ENCODE measurements at regions not wholly inside any gene's neighbourhood (a gene's known extent, or its start where the extent isn't known, plus 50 kb on each side); places are given as distances from the start of the nearest gene placed in this dataset.
A peak's percentile ranks its signal among the peaks of the same experiment; 100 is the strongest.

DNA sequence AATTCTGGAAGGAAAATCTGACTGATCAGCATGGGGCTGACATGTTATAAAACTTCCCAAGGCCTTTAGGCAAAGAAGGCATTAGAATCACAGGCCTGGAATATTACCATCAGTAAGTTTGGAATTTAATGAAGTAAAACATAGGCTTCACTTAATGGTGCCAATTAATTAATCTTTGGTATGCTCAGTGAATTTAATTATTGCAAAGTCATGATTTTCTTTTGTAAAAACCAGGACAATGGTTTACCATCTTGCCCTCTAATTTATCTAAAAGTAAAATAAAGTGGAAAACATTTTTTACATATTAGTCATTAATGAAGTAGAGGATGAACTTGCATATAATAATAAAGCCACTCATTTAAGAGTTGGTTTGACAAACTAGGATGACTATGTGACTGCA lies 220.3 kb downstream of the SEC23IP start:
- peak; percentile 67 for TF ChIP-seq MAFK (IDR thresholded peaks at IDR 0.05; ENCODE audit: partially characterized antibody)
- TF ChIP-seq CHD2 (IDR thresholded peaks at IDR 0.05; ENCODE audit: low read length, partially characterized antibody) = no peak
- no peak for TF ChIP-seq PHF8 (IDR thresholded peaks at IDR 0.05; ENCODE audit: borderline replicate concordance, low read depth)
- TF ChIP-seq, protein P1, sequence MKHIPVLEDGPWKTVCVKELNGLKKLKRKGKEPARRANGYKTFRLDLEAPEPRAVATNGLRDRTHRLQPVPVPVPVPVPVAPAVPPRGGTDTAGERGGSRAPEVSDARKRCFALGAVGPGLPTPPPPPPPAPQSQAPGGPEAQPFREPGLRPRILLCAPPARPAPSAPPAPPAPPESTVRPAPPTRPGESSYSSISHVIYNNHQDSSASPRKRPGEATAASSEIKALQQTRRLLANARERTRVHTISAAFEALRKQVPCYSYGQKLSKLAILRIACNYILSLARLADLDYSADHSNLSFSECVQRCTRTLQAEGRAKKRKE (CRISPR knock-in tag; IDR thresholded peaks at IDR 0.05; ENCODE audit: low read depth) = no peak
- no peak for FAIRE-seq
- DNase-seq (ENCODE audit: low read depth in 1 of 2, low spot score in 1 of 2) = no peak
- Histone ChIP-seq H3K4me3 (no peak overlapping the region), H3K4me1 (no peaks in the 10 kb centered on the region), H3K4me2 (no peak overlapping the region), H3K27ac (no peak overlapping the region), H3K9me3 (no peaks in the 10 kb centered on the region)
- ChIA-PET POLR2A (no interaction called here), CTCF (no interaction called here)
- ATAC-seq = no peak

DNA sequence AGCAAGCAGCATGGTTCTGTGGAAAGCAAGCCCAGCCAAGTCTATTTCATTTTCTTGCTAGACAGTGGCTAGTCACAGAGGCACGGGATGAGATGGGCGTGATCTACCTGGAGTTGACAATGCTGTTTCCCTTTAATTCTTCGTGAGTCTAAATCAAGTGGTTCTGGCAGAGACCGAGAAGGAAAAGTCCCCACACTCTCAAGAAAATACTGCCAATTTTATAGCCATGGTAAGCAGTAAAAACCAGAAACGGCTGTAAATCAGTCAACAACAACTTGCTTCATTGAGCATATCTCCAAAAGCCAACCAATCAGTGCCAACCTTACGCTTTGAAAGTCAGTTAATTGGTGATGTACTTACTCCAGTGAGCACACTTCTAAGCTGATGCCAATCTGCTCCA lies 223.4 kb downstream of the SEC23IP start:
- no peak for ATAC-seq
- ChIA-PET CTCF (no interaction called here), POLR2A (no interaction called here)
- FAIRE-seq = no peak
- Histone ChIP-seq H3K4me2 (no peak overlapping the region), H3K9me3 (no peaks in the 10 kb centered on the region), H3K4me3 (no peak overlapping the region), H3K27ac (no peak overlapping the region), H3K4me1 (no peaks in the 10 kb centered on the region)
- WGBS (ENCODE audit: missing lambda C conversion rate) = 4% methylated on average over 6 of the region's 6 CpGs
- TF ChIP-seq, protein P2, sequence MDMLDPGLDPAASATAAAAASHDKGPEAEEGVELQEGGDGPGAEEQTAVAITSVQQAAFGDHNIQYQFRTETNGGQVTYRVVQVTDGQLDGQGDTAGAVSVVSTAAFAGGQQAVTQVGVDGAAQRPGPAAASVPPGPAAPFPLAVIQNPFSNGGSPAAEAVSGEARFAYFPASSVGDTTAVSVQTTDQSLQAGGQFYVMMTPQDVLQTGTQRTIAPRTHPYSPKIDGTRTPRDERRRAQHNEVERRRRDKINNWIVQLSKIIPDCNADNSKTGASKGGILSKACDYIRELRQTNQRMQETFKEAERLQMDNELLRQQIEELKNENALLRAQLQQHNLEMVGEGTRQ (IDR thresholded peaks at IDR 0.05) = no peak
- TF ChIP-seq HDAC2 (IDR thresholded peaks at IDR 0.05) (no peak), HEYL (CRISPR knock-in tag; IDR thresholded peaks at IDR 0.05) (no peak), BHLHE40 (IDR thresholded peaks at IDR 0.05; ENCODE audit: low read depth, low read length) (no peak), ZC3H11A (IDR thresholded peaks at IDR 0.05) (no peak), KDM5A (IDR thresholded peaks at IDR 0.05) (no peak), ZSCAN20 (CRISPR knock-in tag; IDR thresholded peaks at IDR 0.05) (no peak), NFE2L2 (conservative IDR thresholded peaks at IDR 0.05; ENCODE audit: low read length) (no peak)
- TF ChIP-seq, protein P3, sequence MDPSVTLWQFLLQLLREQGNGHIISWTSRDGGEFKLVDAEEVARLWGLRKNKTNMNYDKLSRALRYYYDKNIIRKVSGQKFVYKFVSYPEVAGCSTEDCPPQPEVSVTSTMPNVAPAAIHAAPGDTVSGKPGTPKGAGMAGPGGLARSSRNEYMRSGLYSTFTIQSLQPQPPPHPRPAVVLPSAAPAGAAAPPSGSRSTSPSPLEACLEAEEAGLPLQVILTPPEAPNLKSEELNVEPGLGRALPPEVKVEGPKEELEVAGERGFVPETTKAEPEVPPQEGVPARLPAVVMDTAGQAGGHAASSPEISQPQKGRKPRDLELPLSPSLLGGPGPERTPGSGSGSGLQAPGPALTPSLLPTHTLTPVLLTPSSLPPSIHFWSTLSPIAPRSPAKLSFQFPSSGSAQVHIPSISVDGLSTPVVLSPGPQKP (IDR thresholded peaks at IDR 0.05; ENCODE audit: low read depth, low read length) = no peak
- no peak for DNase-seq (ENCODE audit: low read depth in 1 of 2, low spot score in 1 of 2)

DNA sequence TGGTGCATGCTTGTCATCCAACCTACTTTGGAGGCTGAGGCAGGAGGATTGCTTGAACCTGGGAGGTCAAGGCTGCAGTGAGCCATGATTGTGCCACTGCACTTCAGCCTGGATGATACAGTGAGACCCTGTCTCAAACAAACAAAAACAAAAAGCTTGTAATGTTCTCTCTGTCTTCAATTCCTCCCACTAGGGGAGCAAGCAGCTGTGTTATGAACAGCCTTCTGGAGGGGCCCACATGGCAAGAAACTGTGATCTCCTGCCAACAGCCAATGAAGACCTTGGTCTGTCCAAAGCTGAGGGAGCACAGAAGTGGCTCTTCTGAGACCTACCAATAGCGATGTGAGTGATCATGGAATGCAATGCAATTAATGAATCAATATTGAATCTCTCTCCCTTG lies 229.2 kb downstream of the SEC23IP start:
- WGBS (ENCODE audit: missing lambda C conversion rate) = 19% methylated on average over 1 of the region's 1 CpG
- Histone ChIP-seq H3K4me3 (no peak overlapping the region), H3K4me2 (no peak overlapping the region), H3K4me1 (no peaks in the 10 kb centered on the region), H3K9me3 (no peaks in the 10 kb centered on the region), H3K27ac (no peak overlapping the region)
- ChIA-PET CTCF (no interaction called here), POLR2A (no interaction called here)
- ATAC-seq (no peak), DNase-seq (ENCODE audit: low read depth in 1 of 2, low spot score in 1 of 2) (no peak), FAIRE-seq (no peak)
- TF ChIP-seq FOSL2 (IDR thresholded peaks at IDR 0.05) (no peak), FOSL2 (CRISPR knock-in tag; IDR thresholded peaks at IDR 0.05) (no peak), ZC3H11A (IDR thresholded peaks at IDR 0.05) (no peak), CEBPB (IDR thresholded peaks at IDR 0.05) (no peak), RFX5 (IDR thresholded peaks at IDR 0.05) (no peak), GATA3 (IDR thresholded peaks at IDR 0.05; ENCODE audit: borderline replicate concordance) (no peak), RAD21 (conservative IDR thresholded peaks at IDR 0.05 in 1 of 2, IDR thresholded peaks at IDR 0.05 in 1 of 2) (no peak), CHD2 (IDR thresholded peaks at IDR 0.05; ENCODE audit: low read length, partially characterized antibody) (no peak), CBX2 (IDR thresholded peaks at IDR 0.05; ENCODE audit: borderline replicate concordance, low read depth) (no peak), HOXB13 (CRISPR knock-in tag; IDR thresholded peaks at IDR 0.05; ENCODE audit: low read depth) (no peak), ZFP36 (IDR thresholded peaks at IDR 0.05; ENCODE audit: borderline replicate concordance, partially characterized antibody) (no peak), ZSCAN20 (CRISPR knock-in tag; IDR thresholded peaks at IDR 0.05) (no peak), TP53 (CRISPR knock-in tag; IDR thresholded peaks at IDR 0.05) (no peak)
- TF ChIP-seq, protein P1 (CRISPR knock-in tag; IDR thresholded peaks at IDR 0.05; ENCODE audit: low read depth) = no peak
- TF ChIP-seq, protein P4, sequence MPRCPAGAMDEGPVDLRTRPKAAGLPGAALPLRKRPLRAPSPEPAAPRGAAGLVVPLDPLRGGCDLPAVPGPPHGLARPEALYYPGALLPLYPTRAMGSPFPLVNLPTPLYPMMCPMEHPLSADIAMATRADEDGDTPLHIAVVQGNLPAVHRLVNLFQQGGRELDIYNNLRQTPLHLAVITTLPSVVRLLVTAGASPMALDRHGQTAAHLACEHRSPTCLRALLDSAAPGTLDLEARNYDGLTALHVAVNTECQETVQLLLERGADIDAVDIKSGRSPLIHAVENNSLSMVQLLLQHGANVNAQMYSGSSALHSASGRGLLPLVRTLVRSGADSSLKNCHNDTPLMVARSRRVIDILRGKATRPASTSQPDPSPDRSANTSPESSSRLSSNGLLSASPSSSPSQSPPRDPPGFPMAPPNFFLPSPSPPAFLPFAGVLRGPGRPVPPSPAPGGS (IDR thresholded peaks at IDR 0.05) = no peak
- TF ChIP-seq, protein P5, sequence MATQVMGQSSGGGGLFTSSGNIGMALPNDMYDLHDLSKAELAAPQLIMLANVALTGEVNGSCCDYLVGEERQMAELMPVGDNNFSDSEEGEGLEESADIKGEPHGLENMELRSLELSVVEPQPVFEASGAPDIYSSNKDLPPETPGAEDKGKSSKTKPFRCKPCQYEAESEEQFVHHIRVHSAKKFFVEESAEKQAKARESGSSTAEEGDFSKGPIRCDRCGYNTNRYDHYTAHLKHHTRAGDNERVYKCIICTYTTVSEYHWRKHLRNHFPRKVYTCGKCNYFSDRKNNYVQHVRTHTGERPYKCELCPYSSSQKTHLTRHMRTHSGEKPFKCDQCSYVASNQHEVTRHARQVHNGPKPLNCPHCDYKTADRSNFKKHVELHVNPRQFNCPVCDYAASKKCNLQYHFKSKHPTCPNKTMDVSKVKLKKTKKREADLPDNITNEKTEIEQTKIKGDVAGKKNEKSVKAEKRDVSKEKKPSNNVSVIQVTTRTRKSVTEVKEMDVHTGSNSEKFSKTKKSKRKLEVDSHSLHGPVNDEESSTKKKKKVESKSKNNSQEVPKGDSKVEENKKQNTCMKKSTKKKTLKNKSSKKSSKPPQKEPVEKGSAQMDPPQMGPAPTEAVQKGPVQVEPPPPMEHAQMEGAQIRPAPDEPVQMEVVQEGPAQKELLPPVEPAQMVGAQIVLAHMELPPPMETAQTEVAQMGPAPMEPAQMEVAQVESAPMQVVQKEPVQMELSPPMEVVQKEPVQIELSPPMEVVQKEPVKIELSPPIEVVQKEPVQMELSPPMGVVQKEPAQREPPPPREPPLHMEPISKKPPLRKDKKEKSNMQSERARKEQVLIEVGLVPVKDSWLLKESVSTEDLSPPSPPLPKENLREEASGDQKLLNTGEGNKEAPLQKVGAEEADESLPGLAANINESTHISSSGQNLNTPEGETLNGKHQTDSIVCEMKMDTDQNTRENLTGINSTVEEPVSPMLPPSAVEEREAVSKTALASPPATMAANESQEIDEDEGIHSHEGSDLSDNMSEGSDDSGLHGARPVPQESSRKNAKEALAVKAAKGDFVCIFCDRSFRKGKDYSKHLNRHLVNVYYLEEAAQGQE (IDR thresholded peaks at IDR 0.05) = no peak
